Stimulated activated CD8-positive, alpha-beta memory T cell treated with anti-CD3 and anti-CD28 coated beads, Interleukin-15, amount 100 ng/mL, for 4 hours (primary cell): ENCODE measurements at regions not wholly inside any gene's neighbourhood (a gene's known extent, or its start where the extent isn't known, plus 50 kb on each side); places are given as distances from the start of the nearest gene placed in this dataset.
"Not testable (repeated sequence)": the region's sequence is repeated elsewhere in the genome, so short reads cannot be mapped to it uniquely, and the experiment has no call there.

Source experiments
- DNase-seq, 2 donors: peaks; one replicate each; pipeline ENCODE4 v3.0.0-alpha.2; 2020; ENCODE audit warnings: low read depth in 2 of 2

DNA sequence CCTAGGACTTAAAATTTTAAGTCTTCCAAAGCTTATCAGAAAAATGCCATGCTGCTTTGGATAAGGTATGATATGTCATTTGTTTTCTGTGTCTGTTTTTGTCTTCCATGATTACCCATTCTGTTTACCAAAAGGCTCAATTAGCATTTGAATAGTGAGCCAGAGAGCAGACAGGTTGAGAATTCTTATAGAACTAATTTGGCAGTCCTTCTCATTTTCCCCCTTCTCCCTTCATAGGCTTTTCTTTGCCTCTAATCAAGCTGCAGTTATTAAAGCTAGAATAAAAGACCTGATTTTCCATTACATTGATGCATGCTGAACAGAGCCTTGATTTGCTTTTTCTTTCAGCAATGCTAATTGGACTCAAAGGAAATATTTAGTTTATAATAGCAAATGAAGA is 993.0 kb downstream of the MAT2B start:
- DNase-seq: no peak

- DNase-seq: no peak
These were observed 995.4 kb downstream of the MAT2B start for GRCh38 chr5:164500856-164501255.

GRCh38 chr5:164501344-164501743 is 995.9 kb downstream of the MAT2B start:
- no peak for DNase-seq

- no peak for DNase-seq
These were observed 998.8 kb downstream of the MAT2B start for GRCh38 chr5:164504141-164504772.

GRCh38 chr5:164505791-164506190 is 1000.4 kb downstream of the MAT2B start:
- no peak for DNase-seq

DNA sequence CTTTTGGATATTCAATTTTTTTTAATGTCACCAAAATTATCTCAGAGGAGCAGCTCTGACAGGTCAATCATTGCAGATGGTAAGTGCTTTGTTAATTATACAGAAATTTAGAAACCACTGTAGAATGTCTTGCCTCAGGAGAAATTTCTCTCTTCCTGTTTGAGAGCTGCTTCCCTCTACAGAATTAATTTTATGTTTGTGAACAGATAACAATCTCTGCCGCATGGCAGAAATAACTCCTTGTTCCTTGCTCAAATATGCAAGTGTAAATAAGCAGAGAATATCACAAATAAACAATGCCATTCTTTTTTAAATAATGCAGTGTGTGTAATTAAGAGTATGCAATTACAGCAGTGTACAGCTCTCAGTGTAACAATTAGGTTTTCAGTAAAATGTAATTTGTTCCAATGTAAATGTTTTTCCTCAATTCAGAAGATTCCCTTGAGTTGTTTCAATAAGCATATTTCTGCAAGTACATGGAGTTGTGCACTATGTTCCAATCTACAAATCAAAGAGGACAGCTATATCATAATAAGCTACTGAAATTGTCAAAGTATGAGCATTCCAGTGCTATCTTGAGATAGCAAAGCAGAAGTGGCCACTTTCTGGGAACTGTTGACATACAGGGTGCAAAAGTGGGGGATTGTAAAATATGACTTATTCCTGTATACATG is 1012.8 kb downstream of the MAT2B start:
- DNase-seq: no peak

- DNase-seq: no peak
These were observed 1013.3 kb downstream of the MAT2B start for GRCh38 chr5:164518741-164519080.

DNA sequence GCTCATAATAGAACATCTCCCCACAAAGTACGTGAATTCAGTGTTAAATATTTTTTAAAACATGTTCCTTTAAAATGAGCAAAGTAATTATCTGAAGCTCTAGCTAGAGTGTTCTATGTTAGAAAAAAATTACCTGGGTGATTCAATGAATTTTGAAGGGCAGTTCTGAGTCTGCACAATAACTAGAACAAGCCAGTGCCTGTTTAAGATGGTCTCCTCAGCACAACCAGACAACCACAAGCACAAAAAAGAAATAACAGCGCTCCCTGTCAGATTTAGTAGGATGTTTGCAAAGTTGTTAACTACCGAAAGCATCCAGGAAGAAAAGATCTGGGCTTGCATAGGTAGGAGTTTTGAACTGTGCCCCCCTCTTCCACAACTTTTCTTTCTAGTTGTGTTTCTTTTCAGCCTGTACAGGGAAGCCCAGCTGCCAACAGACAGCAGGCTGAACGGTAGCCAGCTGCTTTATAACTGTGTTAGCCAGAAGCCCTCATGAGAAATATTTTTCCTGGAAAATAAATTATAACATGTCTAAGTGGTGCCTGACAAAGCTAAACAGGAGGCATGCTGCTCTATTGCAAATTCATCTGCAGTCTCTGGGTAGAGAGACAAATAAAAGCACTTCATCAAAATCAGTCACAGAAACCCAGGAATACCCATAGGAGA is 1026.9 kb downstream of the MAT2B start:
- no peak for DNase-seq

- not testable (repeated sequence) for DNase-seq
These were observed 1028.0 kb downstream of the MAT2B start for GRCh38 chr5:164533426-164533825.

DNA sequence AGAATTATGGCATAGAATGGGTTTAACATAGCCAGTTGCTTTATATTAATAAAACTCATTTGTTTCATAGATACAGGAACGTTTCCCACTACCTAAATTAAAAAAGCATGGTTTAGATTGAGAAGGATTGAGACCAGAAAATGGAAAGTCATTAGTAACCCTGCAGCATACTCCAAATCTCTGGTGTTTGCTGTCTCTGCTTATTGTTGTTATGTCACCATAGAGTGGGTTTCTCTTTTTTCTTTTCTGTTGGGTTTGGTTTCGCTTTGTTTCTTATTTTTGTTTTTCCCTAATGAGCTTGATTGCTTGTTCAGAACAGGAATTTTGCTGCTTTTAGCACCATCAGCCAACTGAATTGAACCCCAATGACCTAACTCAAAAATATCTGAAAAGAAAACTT is 1034.8 kb downstream of the MAT2B start:
- DNase-seq: no peak

GRCh38 chr5:164545507-164545906 is 1040.1 kb downstream of the MAT2B start:
- DNase-seq: no peak

DNA sequence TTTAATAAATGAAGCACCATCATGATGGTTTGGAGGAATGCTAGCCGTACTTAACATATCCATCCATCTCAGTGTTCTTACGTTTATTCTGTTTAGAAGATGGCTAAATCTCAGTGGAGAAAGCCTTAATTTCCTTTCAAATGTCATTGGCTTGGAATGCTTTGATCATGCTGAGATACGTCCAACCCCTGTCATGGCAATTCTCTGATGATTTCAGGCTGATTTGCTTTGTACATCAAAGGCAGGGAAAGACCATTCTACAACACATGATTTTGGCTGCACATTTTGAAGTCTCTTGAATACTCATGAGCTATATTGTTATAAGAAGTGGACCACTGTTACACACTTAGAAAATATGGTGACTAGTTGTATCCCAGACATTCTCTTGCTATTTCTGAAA is 1048.4 kb downstream of the MAT2B start:
- no peak for DNase-seq

DNA sequence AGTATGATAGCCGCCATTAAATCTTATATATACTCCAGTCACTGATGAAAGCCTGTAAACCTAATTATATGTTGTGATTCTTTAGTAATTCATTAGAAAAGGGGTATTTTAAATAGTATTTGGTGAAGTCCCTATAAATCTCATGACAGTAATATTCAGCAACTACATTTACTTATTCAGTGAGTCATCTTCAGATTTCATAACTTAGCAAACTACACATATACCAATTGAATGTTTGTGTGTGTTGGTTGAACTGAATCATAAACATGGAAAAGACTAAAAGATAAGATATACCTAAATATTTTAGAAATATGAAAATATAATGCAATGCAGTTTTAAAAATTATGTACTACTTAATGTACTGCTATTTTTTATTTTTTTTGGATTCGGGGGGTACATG is 1050.4 kb downstream of the MAT2B start:
- no peak for DNase-seq

GRCh38 chr5:164560216-164560615 is 1054.8 kb downstream of the MAT2B start:
- DNase-seq: no peak

GRCh38 chr5:164561933-164562872 is 1056.8 kb downstream of the MAT2B start:
- DNase-seq: no peak

- DNase-seq: no peak
These were observed 1058.0 kb downstream of the MAT2B start for GRCh38 chr5:164563370-164563769.

GRCh38 chr5:164573397-164573796 is 1068.0 kb downstream of the MAT2B start:
- DNase-seq: no peak

GRCh38 chr5:164577201-164577600 is 1071.8 kb downstream of the MAT2B start:
- DNase-seq: no peak

DNA sequence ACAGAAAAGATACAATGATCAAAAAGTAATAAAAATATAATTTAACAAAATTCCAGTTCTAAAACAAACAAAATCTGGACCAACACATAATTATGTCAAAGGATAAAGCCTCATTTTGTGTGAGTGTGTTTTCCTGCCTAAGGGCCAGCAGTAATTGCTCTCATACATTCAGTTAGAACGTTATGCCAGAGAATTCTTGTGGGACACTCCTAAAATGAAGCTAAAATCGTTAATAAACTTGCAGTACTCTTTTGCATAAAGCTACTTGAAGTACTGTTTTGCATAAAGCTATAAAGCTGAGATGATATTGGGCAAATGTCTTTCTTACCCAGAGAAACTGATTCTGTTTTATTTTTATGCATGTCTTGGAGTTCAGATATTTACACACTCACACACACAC is 1072.3 kb downstream of the MAT2B start:
- no peak for DNase-seq

- no peak for DNase-seq
These were observed 1073.0 kb downstream of the MAT2B start for GRCh38 chr5:164578401-164578800.

DNA sequence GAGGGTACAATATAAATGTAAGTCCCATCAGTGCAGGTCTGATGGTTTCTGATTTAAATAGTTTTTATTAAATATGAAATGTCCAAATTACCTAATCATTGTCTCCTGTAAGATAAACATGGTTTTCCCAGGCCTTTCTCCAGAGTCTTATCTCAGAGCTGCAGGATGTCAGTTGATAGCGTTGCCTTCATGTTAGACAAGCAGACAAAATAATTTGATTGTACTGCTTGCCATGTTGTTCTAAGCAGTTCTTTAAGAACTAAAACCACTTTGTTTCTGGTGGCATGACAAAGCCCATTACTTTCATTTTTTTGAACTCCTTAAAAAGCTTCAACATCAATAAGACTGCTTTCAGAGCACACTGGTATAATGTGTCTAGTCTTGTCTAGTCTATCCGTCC is 1073.5 kb downstream of the MAT2B start:
- no peak for DNase-seq

GRCh38 chr5:164580155-164580554 is 1074.7 kb downstream of the MAT2B start:
- no peak for DNase-seq
